Stimulated activated CD8-positive, alpha-beta memory T cell treated with anti-CD3 and anti-CD28 coated beads, Interleukin-7, amount 100 ng/mL, for 4 hours (primary cell): ENCODE measurements at regions not wholly inside any gene's neighbourhood (a gene's known extent, or its start where the extent isn't known, plus 50 kb on each side); places are given as distances from the start of the nearest gene placed in this dataset.
"Not testable (repeated sequence)": the region's sequence is repeated elsewhere in the genome, so short reads cannot be mapped to it uniquely, and the experiment has no call there.

Experiments
- DNase-seq, 2 donors: peaks; one replicate each; pipeline ENCODE4 v3.0.0-alpha.2; 2020; ENCODE audit warnings: low read depth in 2 of 2

DNA sequence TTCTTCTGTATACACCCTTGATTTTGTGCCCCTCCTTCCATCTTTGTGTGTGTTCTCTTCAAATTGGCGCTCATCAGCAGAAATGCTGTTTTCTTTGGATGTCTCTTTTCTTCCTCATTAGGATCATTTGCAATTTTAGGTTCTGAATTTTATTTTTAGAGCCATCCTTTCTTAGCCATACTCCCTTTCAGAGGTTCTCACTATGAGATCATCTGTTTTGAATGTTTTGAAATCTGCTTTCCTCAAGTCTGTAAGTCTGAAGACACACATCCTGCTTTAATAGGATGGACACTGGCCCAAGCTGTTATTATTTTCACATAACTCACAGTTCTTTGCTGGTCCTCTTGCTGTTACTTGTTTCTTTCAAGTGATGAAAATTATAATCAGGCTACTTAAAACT lies 124.8 kb downstream of the BDH1 start:
- no peak for DNase-seq

- DNase-seq: no peak
These were observed 125.3 kb downstream of the BDH1 start for GRCh38 chr3:197430502-197430901.

DNA sequence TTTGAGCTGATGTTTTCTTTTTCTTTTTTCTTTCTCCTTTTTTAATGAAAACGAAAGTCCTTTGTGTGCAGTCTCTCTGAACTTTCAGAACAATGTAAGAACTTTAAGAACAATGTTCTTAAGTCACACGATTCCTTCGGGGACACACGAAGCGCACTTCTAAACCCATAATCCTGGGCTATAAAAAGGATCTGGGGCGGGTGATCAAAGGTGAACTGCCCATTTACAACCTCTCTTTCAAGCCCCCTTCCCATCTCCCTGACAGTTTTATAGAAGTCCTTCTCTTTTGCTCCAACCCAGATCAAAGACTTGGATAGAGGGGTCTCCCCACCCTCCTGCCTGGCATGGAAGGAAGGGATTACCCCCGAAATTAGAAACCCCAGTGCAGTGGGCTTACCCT lies 126.8 kb downstream of the BDH1 start:
- no peak for DNase-seq

GRCh38 chr3:197428117-197428801 lies 127.5 kb downstream of the BDH1 start:
- DNase-seq: peak; percentile 4 to 7

GRCh38 chr3:197427021-197427420 lies 128.6 kb upstream of the DLG1 start:
- no peak for DNase-seq

DNA sequence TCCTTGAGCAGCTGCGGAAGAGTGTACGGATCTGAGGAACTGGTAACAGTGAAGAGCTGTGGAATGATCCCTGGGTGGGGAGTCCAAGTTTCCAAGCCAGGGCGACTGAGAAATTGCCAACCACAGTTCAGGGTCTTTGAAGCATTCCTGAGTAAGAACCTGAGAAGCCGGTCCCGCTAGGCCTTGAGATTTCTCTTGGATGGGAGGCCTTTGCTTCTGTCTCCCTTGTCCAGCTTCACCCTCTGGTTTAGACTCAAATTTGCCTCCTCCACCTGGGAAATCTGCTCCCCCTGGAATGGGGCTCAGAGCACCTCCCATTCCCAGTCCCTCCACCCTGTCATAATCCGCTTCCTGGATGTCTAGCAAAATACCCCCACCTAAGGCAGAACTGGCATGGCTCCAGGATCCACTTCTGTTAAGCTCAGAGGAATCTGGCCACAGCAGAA lies 127.7 kb upstream of the DLG1 start:
- no peak for DNase-seq

GRCh38 chr3:197425485-197426120 lies 127.2 kb upstream of the DLG1 start:
- DNase-seq: no peak

DNA sequence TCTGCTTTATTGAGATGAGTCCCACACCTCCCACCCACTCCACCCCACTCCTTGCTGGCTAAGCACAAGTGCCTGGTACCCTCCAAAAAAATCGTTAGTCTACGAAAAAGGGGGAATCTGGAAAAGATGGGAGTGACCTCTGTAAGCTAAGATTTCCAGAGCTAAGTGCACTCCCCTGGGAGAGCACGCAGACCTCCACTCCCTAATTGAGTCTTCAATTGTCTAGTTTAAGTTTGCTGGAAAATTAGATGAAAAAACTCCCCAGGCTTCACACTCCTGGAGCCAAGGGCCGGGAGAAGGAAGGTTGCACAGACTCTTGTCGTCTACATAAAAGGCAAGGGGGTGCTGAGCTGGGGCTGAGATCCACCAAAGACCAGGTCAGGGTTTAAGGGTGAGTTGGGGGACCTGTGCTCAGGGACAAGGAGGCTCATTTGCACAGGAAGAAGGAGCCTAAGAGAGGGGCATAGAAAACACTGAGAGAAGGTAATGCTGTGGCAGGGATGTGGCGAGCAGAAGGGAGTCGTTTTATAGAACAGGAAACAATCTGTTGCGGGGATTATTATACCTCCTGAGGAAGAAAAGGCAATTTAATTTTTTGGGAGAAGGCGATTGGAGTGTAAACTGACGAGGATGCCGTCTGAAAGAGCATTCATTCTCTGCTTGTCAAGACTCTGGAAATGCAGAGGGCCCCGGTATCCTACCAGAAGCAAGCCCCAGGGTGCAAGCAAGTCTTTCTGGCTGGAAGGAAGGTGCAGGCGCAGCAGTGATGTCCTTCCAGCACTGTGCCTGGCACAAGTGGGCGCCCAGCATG lies 126.5 kb upstream of the DLG1 start:
- DNase-seq: no peak

DNA sequence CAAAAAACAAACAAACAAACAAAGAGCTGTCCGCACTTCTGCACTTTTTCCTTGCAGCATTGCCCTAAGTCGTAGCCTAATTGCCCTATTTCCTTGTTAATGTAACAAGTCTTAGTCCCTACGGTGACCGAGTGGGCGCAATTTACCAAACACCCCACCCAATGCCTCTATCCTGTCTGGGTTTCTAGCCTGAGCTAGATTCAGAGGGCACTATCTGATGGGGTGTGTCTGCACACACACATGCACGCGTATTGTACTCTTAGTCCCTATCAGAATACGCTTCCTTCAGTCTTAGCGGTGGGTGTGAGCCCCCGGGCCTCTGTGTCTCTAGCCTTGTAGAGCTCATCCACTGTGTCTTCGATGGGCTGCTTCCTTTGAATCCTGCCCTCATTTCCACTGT lies 125.9 kb upstream of the DLG1 start:
- no peak for DNase-seq

- no peak for DNase-seq
These were observed 125.0 kb upstream of the DLG1 start for GRCh38 chr3:197423376-197423775.

- no peak for DNase-seq
These were observed 124.1 kb upstream of the DLG1 start for GRCh38 chr3:197422506-197422905.

GRCh38 chr3:197421021-197421420 lies 122.6 kb upstream of the DLG1 start:
- no peak for DNase-seq

DNA sequence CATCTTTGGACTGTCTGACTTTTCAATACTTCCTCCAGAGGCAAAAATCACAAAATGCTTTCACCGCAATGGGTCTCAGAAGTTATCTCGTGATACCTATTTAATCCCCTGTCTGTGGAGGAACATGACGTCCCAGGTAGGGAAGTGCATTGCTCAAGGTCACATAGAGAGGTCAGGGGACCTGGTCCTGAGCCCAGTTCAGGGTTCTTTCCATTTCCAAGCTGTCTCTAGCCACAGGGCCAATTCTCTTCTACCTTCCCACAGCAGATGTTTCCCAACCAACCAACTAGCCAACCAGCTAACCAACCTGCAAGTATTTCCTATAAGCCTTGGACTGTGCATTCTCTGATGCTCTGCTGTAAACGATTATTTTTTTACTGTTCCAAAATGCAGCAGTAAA lies 122.2 kb upstream of the DLG1 start:
- no peak for DNase-seq

DNA sequence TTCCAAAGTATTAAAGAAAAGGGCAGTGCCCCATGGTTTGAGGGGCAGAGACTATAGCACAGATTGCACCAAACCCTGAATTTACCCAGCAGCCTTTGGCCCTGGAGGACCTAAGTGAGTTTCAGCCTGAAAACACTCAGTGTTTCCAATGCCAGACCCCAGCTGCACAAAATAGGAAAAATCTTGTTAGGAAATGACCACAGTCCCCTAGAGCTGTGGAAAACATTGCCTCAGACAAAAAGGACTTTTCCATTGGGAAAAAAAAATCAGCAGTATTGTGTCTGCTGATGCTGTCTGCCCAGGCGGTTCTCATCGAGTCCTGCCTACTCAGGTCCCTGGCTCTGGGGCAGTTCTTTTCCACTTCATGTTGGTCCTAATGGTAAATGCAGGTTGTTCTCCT lies 121.7 kb upstream of the DLG1 start:
- DNase-seq: no peak

DNA sequence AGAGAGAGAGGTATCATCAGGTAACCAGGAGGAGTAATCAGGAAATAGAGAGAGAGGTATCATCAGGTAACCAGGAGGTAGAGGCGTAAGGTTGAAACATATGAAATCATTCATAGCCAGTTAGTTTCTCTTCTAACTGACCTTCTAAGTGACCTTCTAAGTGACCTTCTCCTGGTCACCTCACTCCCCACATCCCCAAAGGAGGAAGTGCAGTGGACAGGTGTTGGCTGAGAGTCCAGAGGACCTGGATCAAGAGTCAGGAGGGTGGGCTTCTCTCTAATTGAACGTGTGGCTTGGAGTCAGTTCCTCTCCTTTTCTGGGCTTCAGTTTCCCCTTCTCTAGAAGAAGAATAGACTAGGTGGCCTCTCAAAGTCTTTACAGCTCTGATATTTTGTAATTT lies 121.3 kb upstream of the DLG1 start:
- DNase-seq: no peak

- no peak for DNase-seq
These were observed 119.7 kb upstream of the DLG1 start for GRCh38 chr3:197417911-197418618.

DNA sequence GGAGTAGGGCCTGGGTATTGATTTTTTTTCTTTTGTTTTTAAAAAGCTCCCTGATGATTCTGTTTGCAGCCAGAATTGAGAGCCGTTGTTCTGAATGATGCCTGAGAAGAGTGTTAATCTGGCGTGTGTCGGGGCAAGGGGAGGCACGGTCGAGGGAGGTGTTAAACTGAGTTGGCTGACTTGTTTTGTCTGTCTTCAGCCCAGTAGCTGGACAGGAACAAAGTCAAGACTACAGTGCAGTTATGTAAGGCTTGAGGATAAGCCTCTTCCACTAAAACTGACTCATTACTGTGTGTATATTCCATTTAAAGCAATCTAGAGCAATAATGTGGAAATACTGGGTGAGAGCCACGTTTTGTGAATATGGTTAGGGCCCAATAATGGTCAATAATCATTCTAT lies 119.0 kb upstream of the DLG1 start:
- DNase-seq: no peak

- DNase-seq: not testable (repeated sequence)
These were observed 113.5 kb upstream of the DLG1 start for GRCh38 chr3:197411899-197412298.

- not testable (repeated sequence) for DNase-seq
These were observed 111.8 kb upstream of the DLG1 start for GRCh38 chr3:197410170-197410569.

- no peak for DNase-seq
These were observed 110.0 kb upstream of the DLG1 start for GRCh38 chr3:197408177-197408957.

DNA sequence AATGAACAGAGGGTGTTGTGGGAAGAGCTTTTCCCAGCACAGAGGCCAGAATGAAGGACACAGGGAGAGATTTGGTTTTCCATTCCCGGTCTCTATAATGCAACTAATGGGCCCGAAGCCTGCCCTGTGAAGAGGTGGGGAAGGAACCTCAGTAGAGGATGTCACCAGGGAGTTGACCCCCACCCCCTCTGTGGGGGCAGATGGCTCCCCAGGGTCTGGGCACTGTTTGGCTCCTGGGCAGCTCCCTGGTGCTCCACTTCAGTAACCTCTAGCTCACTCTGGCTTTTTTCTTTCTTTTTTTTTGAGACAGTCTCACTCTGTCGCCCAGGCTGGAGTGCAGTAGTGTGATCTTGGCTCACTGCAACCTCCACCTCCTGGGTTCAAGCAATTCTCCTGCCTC lies 109.1 kb upstream of the DLG1 start:
- no peak for DNase-seq
